ENCODE measurements at regions not wholly inside any gene's neighbourhood (a gene's known extent, or its start where the extent isn't known, plus 50 kb on each side); places are given as distances from the start of the nearest gene placed in this dataset.

DNA sequence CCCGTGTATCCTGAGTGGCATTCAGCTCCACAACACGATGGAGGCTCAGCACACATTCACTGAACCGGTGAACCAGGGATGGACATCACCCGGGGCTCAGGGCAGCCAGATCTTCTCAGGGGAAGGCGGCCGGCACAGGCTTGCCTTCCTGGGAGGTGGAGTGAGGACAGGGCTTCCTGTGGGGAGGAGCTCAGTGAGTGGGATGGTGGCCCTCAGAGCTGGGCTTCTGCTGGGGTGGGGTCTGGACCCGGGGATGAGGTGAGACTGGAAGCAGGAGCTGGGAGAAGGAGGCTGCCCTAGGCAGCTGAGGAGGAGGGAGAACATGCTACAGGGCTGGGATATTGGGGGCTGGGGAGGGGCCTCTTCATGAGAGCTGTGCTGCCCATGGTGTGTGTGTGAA is 58.5 kb upstream of the PRR23E start:
- DNase-seq, result no peak

DNA sequence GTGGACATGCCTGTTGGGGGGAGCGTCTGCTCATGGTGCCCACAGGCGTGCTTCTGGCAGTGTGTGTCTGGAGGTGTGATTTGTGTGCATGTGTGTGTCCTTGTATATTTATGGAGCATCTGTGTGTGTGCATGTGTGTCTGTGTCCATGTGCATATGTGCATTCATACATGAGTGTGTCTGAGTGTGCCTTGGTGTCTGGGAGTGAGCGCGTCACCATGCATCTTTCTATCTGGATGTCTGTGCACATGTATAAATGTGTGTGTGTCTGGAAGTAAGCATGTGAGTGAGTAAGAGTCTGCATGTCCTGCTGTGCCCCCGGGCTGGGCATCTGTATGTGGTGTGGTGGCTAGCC is 58.1 kb upstream of the PRR23E start:
- no peak for DNase-seq

DNA sequence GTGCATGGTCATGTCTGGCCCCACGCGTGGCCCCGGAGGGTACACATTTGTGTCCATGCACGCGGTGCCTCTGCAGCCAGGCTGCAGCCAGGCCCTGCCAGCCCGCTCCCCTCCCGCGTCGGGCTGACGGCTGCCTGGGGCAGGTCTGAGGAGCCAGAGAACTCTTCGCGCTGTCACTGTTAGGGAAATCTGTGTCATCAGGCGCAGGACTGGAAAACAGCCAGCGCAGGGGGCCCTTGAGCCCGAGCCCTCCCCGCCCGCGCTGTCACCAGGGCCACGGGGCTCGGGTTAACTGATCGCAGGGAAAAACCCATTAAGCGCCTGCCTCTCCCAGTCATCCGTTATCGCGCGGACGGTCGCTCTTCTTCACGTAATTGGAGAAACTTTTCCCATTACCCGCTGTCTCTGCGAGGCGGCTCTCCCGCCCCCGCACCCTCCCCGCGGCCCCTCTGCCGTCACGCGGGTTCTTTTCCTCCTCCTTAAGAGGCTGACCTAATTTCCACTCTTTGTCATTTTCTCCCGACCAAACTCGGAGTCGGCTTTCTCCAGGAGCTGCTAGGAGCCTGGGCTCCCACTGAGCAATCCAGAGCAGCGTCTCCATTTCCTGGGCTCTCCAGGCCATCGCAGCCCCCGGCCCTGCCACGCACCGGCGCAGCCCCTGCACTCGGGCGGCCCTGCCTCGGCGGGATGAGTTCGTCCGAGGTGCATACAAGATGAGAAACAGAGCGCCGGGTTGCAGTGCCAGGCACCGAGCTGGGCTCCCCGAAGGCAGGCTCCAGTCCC is 57.5 kb upstream of the PRR23E start:
- peak in 27 of 51 donors; percentile 10 to 73 (median 43) for DNase-seq

DNA sequence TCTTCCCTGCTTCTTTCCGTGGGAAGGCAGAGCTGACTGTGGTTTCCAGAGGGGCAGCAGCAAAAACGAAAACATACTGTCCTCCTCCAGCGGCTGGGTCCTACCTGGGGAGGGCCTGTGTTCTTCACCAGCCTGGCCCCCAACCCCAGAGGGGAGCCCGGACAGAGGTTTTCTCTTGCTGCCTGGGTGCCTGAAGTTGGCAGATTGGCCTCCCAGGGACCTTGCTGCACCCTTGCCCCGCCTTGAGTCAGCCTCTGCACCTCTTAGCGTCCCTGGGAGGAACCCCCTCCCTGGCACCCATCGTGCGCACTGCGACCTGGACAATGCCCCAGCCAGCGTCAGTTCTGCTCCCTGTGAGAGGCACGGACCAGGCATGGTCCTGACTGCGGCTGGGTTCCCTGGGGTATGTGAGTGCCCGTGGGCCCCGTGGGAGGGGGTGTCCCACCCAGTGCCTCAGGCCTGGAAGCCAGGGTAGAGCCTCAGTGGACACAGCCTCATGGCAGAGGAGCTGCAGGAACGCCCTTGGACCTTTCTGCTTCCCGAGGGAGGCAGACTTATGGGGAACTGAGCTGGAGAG is 56.8 kb upstream of the PRR23E start:
- DNase-seq, result no peak

DNA sequence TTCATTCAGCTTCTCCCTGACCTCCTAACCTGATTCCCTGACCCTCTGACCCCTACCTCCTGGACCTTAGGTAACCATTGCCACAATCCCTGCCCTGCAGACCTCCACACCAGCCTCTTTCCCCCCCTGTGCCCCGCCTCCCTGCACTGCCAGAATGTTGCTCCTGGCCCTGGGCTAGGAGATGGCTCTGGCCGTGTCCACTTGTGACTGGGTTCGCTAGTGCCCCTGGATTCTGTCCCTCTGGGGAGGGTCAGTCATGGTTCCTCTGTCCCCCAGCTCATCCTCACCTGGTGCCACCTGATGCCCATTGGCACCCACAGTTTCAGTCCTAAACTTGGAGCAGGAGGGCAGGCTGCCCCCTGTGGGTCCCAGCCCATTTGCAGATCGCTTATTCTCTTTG is 56.2 kb upstream of the PRR23E start:
- DNase-seq, result no peak

DNA sequence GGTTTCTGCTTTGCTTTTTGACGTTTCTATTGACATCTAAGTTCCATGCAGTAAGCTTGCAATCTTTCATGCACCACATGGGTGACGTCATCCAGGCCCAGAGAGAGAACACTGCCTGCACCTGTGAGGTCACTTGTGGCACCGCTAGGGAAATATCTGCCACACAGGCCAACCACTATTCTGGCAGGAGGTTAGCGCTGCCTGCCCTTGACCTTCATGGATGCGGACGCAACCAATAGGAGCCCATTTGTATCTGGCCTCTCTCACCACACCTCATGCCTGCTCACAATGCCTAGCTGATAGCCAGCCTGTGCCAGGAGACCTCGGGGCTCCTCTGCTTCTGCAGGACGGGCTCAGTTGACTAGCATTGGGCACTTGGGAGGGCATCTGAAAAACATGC is 55.8 kb upstream of the PRR23E start:
- no peak for DNase-seq

DNA sequence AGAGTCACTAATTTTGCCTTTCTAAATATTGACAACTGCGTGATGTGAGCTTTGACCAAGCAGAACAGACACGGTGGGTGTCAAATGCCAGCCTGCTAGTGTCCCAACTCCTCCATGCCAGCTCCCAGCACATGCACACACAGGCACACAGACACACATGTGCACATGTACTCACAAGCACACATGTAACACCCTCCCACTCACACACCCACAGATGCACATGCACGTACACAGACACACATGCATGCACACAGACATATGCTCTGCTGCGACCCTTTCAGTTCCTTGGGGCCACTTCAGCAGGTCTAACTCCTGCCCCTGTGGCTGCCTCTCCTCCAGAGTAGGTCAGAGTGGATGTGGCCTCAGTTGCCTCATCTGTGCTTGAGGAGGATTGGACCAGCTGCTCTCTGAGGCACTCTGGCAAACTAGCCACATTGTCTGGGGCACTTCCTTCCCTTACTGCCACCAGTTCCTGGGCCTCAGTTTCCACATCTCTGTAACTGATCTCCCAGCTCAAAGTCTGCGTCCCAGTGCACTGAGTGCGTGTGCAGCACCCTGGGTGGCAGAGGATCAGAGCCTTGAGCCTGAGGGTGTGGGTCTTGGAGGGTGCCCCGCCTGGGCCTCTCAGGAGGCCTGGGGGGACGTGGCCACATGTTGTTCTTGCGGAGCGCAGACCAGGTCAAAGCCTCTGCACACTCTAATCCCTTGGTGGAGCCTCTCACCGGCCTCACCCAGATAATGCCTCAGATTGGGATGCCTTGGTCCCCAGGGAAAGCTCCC is 55.0 kb upstream of the PRR23E start:
- DNase-seq, result no peak

DNA sequence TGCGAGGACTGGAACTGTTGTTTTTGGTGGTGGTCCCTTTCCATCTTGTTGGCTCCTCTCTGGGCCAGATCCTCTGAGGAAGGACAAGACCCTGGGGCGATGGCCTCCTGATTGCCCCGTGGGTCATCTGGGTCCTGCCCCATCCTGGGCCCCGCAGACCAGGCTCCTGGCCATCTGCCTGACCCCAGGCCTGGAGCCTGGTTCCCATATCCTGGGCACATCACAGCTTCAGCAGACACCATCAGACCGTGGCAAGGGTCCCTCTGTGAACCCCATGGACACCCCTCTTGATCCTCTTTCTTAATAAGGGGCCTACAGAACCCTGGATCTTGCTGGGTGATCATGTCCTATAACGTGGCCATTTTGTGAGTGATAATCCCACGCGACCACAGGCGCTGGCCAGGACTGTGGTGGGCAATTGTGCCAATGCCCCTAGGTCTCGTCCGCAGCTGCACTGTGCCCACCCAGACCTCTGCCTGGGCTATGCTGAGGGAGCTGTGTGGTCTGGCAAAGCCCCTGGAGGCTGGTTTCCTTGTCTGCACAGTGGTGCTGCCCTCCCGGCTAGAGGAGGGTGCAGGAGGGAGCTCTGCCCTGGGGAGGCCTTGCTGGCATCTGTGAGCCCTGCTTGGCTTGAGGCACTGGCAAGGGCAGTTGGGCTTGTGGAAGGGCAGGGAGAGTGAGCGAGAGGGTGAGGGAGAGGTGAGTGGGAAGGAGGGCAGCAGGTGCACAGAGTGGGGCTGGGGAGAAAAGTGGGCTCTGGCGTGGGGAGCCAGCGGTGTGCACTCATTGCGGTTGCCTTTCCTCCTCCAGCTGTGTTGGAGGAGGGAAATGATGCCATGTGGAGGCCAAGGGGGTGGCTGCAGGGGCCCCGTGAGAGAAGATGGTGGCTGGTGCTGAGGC is 53.1 kb upstream of the PRR23E start:
- no peak for DNase-seq

DNA sequence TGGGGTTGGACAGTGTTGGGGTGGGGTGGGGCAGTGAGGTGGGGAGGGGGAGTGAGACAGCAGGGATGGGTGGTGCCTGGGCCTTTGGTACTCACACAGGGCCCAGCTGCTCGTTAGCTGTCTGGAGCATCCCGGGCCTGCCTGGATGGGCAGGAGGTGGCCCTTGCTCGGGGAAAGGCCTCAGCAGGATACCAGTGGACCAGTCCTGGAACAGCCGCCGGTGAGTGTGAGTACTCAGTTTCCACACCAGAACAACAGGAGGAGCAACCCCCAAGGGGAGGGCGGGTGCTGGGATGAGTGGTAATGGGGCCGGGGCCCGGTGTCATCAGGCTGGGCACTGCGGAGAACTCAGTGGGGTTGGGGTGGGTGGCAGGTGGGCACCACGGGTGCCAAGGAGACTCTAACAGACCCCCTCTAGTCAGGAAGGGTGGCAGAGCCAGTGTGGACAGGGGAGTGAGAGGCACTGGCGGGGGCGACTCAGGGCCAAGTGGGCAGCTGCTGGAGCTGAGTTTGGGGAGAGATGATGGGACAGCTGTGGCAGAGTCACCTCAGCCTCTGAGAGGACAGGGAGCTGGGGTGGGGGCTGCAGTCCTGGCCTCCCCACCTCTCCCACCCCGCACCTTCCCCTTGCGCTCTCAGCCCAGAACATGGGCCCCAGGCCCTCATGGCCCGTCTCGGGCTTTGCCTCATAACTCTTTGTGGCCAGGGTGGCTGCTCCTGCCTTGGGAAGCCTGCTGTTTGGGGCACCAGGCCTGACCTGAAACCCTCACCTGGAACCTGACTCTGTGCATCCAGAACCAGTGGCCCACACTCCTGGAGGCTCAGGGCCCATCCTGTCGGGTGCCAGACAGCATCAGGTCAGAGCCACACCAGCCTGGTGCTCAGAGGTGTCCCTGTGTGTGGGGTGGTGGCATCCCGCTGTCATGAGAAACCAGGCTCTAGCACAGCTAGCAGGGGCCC is 52.1 kb upstream of the PRR23E start:
- DNase-seq, result no peak

DNA sequence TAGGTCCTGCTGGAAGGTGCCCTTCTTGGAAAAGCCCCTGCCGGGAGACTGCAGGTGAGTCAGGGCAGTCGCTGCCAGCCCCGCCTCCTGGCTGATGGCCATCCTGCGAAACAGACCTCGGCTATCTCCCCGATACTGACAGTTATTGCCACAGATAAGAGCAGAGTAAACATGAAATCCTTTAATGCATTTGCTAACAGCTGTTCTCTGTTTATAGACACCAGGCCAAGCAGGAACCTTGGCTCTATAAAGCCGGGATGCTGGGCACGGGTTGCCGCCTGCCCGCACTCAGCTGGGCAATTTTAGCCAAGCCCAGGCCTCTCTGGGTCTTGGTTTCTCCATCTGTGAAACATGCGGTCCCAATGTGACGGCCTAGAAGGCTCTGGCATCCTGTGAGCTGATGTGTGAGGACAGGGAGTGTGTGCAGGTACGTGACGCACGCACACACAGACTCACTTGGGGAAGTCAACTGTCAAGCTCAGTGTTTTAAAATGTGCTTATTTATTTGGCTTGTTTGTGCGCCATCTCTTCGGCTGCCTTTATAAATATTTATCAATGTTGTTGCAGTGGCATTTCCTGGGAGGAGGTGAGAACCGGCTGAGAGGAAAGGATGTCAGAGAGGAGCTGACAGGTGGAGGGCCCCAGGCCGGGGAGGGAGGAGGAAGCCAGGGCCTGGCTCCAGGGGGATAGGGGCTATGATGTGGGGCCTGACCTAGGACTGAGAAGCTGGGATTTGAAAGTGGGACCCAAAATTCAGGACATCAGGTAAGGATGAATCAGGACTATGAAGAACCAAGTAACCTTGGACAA is 50.8 kb upstream of the PRR23E start:
- no peak for DNase-seq
